ENCODE measurements at regions not wholly inside any gene's neighbourhood (a gene's known extent, or its start where the extent isn't known, plus 50 kb on each side); places are given as distances from the start of the nearest gene placed in this dataset.
A peak's percentile ranks its signal among the peaks of the same experiment; 100 is the strongest.

DNA sequence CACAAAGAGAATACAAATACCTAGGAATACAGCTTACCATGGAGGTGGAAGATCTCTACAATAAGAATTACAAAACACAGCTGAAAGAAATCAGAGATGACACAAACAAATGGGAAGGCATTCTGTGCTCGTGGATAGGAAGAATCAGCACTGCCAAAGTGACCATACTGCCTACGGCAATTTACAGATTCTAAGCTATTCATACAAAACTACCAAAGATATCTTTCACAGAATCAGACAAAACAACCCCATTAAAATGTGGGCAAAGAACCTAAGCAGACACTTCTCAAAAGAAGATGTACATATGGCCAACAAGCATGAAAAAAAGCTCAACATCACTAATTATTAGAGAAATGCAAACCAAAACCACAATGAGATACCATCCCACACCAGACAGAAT, 133.2 kb upstream of the SSTR4 start:
- Mint-ChIP-seq H3K27me3 (peaks cover 0 to 6% (median 0%) of the 10 kb centered on the region in 3 donors), H3K4me1 (no peaks in the 10 kb centered on the region), H3K9me3 (peaks cover 4 to 36% (median 21%) of the 10 kb centered on the region in 7 donors), H3K36me3 (no peaks in the 10 kb centered on the region), H3K4me3 (no peak overlapping the region), H3K27ac (no peak overlapping the region)
- no peak for ATAC-seq (ENCODE audit: low read depth in 2 of 2)
- DNase-seq = no peak

DNA sequence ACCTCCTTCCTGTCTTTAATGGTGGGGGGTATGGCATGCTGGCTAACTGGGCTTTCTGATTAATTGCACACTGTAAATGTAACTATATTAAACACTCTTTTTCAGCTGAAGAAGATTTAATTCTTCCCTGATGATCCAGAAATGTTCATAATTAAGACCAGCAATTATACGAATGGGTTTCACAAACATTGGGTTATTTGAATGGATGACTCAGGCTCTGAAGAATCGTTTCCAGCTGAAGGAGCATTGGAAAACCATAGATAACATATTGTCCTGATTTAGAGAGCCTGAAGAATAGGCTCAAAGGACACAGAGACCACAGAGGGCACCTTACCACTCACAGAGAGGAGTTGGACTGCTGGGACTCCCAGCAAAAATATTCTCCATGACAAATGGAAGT, 130.7 kb upstream of the SSTR4 start:
- H3K36me3 Mint-ChIP-seq = no peaks in the 10 kb centered on the region
- no peak overlapping the region for H3K4me3 Mint-ChIP-seq
- no peak overlapping the region for H3K27ac Mint-ChIP-seq
- ATAC-seq (ENCODE audit: low read depth in 2 of 2) = no peak
- H3K27me3 Mint-ChIP-seq = peaks cover 0 to 6% (median 0%) of the 10 kb centered on the region in 3 donors
- H3K4me1 Mint-ChIP-seq = no peaks in the 10 kb centered on the region
- H3K9me3 Mint-ChIP-seq = peaks cover 3 to 34% (median 21%) of the 10 kb centered on the region in 7 donors
- no peak for DNase-seq

DNA sequence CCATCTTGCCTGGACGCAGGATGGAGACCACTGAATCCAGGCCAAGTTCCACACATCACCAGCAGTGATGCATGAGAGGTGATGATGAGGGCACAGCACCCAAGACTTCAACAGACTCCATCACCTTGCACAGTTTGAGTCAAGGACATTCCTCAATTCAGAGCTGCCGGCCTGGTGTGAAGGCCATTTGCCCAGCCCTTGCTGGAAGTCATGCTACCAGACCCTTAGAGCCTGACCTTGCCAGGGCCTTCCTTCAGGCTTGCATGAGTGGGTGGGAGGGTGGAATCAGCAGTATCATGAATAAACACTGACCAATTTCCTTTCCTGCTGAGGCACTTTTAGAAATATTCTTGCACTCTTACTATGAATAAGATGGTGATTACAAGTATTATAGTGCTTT, 130.2 kb upstream of the SSTR4 start:
- ATAC-seq (ENCODE audit: low read depth in 2 of 2) (no peak), DNase-seq (no peak)
- Mint-ChIP-seq H3K4me3 (no peak overlapping the region), H3K9me3 (peaks cover 0 to 30% (median 21%) of the 10 kb centered on the region in 7 donors), H3K27me3 (peaks cover 0 to 6% (median 0%) of the 10 kb centered on the region in 3 donors), H3K27ac (peak overlapping the region in 1 of 6 donors; percentile 17), H3K4me1 (no peaks in the 10 kb centered on the region), H3K36me3 (no peaks in the 10 kb centered on the region)

DNA sequence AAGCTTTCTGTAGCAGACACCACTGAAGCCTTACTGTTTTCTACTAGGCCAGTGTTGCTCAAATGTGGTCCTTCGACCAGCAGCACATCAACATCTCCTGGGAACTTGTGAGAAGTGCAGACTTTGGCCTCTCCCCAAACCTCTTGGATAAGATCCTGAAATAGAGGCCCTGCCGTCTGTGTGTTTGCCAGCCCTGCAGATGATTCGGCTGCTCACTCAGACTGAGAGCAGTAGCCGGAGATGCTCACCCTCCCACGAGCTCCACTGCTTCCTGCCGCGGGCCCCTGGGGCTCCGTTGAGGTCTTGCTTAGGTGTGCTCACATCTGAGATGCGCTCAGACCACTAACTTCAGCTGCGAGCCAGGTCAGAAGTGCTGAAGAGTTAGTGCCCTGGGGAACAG, 129.5 kb upstream of the SSTR4 start:
- Mint-ChIP-seq H3K4me3 (peak overlapping the region in 1 of 8 donors; percentile 6), H3K27me3 (peaks cover 0 to 6% (median 0%) of the 10 kb centered on the region in 3 donors), H3K36me3 (no peaks in the 10 kb centered on the region), H3K27ac (no peak overlapping the region), H3K9me3 (peaks cover 0 to 23% (median 14%) of the 10 kb centered on the region in 7 donors), H3K4me1 (no peaks in the 10 kb centered on the region)
- no peak for ATAC-seq (ENCODE audit: low read depth in 2 of 2)
- no peak for DNase-seq

DNA sequence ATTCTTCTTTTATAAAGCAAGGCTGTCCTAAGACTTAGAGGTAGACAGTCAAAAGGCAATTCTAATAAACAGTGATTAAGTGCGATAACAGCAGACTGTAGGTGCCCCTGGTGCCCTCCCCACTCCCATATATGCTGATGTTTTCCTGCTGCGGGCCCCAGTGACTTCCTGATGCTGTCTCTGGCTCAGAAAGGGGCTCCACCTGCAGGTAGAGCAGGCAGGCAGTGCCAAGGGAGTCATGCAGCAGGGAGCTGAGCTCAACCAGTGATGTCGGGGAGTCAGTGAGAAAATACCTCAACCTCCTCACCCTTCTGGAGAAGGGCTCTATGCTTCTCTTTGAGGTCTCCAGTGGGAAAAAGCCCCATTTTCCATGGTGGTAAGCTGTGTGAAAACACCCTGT, 126.7 kb upstream of the SSTR4 start:
- H3K4me3 Mint-ChIP-seq = no peak overlapping the region
- DNase-seq = no peak
- H3K36me3 Mint-ChIP-seq = no peaks in the 10 kb centered on the region
- H3K9me3 Mint-ChIP-seq = peaks cover 0 to 8% (median 0%) of the 10 kb centered on the region in 7 donors
- no peaks in the 10 kb centered on the region for H3K4me1 Mint-ChIP-seq
- no peak overlapping the region for H3K27ac Mint-ChIP-seq
- H3K27me3 Mint-ChIP-seq = no peaks in the 10 kb centered on the region
- no peak for ATAC-seq (ENCODE audit: low read depth in 2 of 2)

DNA sequence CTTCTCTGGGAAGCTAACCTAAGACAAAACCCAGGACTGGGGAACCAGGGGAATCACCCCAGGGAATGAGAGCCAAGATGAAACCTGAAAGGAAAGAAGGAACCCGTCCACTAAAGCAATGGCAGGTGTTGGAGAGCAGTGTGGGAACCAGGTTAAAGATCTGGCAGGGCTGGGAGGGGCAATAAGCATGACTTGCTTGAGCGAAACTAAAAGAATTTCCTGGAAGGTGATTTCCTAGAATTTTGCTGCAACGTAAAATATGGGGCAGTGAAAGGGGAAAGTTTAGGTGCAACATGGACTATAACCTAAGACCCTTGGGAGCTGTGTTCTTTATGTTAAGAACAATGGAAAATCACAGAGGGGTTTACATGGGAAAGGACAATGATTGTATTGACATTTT, 126.2 kb upstream of the SSTR4 start:
- Mint-ChIP-seq H3K27ac (no peak overlapping the region), H3K27me3 (no peaks in the 10 kb centered on the region), H3K36me3 (no peaks in the 10 kb centered on the region), H3K9me3 (peaks cover 0 to 11% (median 2%) of the 10 kb centered on the region in 7 donors), H3K4me3 (no peak overlapping the region), H3K4me1 (no peaks in the 10 kb centered on the region)
- no peak for DNase-seq
- ATAC-seq (ENCODE audit: low read depth in 2 of 2) = no peak

DNA sequence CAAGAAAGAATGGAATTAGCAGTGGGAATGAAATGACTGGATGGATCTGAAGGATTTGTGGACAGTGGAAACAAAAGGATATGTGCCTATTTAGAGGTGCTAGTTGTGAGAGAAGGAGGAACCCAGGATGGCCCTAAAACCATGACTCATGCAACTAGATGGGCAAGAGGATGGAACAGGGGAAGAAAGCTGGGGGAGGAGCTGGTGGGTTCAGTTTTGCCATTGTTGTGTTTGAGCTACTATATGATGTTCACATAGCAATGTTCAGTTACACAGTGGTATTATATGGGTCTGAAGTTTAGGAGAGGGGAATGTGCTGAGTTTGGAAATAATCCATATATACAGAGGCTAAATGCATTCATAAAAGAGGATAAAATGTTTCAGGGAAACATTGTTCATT, 125.7 kb upstream of the SSTR4 start:
- no peak overlapping the region for H3K27ac Mint-ChIP-seq
- no peak overlapping the region for H3K4me3 Mint-ChIP-seq
- H3K27me3 Mint-ChIP-seq = no peaks in the 10 kb centered on the region
- peaks cover 0 to 13% (median 2%) of the 10 kb centered on the region in 7 donors for H3K9me3 Mint-ChIP-seq
- H3K4me1 Mint-ChIP-seq = no peaks in the 10 kb centered on the region
- no peak for DNase-seq
- H3K36me3 Mint-ChIP-seq = no peaks in the 10 kb centered on the region
- ATAC-seq (ENCODE audit: low read depth in 2 of 2) = no peak

DNA sequence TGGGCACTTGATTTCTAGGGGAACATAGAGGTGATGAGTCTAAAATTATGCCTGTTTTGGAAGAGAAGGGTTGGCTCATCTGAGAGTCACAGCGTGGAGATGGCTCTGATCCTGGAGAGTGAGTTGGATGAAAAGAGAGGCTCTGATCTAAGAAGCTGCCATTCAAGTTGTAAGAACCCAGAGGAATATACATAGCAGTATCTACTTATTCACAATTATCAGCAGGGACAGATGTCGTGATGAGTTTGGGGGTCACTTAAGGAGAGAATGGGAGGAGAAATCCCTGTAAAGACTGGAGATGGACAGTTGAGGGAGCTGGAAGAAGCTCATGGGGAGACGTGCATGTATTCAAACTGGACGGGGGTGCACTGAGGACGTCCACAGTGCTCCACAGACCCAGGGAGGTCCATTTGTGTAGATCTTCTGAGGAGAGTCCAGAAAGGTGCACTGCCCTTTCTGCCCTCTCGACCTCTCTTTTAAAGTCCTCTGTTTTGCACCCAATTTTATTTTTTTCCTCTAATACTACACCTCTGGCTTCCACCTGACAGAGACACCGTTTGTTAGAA, 124.7 kb upstream of the SSTR4 start:
- ATAC-seq (ENCODE audit: low read depth in 2 of 2) (no peak), DNase-seq (no peak)
- Mint-ChIP-seq H3K4me3 (no peak overlapping the region), H3K27ac (no peak overlapping the region), H3K27me3 (no peaks in the 10 kb centered on the region), H3K4me1 (no peaks in the 10 kb centered on the region), H3K9me3 (peaks cover 0 to 13% (median 4%) of the 10 kb centered on the region in 7 donors), H3K36me3 (no peaks in the 10 kb centered on the region)

DNA sequence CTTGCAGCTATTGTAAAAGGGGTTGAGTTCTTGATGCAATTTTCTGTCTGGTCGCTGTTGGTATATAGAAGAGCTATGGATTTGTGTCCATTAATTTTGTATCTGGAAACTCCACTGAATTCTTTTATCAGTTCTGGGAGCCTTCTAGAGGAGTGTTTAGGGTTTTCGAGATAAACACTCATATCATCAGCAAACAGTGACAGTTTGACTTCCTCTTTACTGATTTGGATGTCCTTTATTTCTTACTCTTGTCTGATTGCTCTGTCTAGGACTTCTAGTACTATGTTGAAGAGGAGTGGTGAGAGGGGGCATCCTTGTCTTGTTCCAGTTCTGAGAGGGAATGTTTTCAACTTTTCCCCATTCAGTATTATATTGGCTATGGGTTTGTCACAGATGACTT, 120.8 kb upstream of the SSTR4 start:
- DNase-seq (no peak), ATAC-seq (ENCODE audit: low read depth in 2 of 2) (no peak)
- Mint-ChIP-seq H3K36me3 (no peaks in the 10 kb centered on the region), H3K9me3 (peaks cover 0 to 13% (median 7%) of the 10 kb centered on the region in 7 donors), H3K4me1 (no peaks in the 10 kb centered on the region), H3K4me3 (no peak overlapping the region), H3K27ac (no peak overlapping the region), H3K27me3 (no peaks in the 10 kb centered on the region)

DNA sequence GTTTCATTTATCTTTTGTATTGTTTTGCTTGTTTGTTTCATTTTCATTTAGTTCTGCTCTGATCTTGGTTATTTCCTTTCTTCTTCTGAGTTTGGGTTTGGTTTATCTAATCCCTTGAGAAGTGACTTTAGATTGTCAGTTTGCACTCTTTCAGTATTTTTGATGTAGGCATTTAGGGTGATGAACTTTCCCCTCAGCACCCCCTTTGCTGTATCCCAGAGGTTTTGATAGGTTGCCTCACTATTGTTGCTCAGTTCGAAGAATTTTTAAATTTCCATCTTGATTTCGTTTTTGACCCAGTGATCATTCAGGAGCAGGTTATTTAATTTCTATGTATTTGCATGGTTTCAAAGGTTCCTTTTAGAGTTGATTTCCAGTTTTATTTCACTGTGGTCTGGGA, 119.6 kb upstream of the SSTR4 start:
- Mint-ChIP-seq H3K4me1 (no peaks in the 10 kb centered on the region), H3K27me3 (no peaks in the 10 kb centered on the region), H3K9me3 (peaks cover 0 to 13% (median 7%) of the 10 kb centered on the region in 7 donors), H3K4me3 (no peak overlapping the region), H3K36me3 (no peaks in the 10 kb centered on the region), H3K27ac (no peak overlapping the region)
- no peak for DNase-seq
- no peak for ATAC-seq (ENCODE audit: low read depth in 2 of 2)

DNA sequence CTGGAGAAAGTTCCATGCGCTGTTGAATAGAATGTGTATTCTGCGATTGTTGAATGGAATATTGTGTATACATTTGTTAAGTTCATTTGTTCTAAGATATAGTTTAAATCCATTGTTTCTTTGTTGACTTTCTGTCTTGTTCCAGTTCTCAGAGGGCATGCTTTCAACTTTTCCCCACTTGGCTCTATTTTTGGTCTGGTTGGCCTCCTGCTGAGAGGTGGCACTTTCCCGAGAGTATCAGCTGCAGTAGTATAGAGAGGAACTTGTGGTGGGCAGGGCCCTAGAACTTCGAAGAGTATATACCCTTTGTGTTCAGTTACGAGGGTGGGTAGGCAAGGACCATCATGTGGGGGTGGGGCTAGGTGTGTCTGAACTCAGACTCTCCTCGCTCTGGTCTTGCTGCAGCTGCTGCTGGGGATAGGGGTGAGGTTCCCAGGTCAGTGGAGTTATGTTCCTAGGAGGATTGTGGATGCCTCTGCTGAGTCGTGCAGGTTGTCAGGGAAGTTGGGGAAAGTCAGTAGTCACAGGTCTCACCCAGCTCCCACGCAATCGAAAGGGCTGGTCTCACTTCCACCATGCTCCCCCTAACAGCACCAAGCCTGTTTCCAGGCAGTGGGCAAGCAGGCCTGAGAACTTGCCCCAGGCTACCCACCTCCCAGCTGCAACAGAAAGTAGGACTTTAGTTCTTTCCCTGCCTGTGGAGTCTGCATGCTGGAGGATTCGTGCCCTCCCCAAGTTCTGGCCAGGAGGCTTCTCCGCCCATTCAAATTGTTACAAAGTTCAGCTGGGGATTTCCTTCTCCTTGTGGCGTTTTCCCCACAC, 118.9 kb upstream of the SSTR4 start:
- Mint-ChIP-seq H3K9me3 (peaks cover 0 to 13% (median 7%) of the 10 kb centered on the region in 7 donors), H3K4me1 (peaks cover 0 to 3% (median 0%) of the 10 kb centered on the region in 3 donors), H3K4me3 (no peak overlapping the region), H3K27me3 (no peaks in the 10 kb centered on the region), H3K36me3 (no peaks in the 10 kb centered on the region), H3K27ac (no peak overlapping the region)
- ATAC-seq (ENCODE audit: low read depth in 2 of 2) = no peak
- DNase-seq = no peak

DNA sequence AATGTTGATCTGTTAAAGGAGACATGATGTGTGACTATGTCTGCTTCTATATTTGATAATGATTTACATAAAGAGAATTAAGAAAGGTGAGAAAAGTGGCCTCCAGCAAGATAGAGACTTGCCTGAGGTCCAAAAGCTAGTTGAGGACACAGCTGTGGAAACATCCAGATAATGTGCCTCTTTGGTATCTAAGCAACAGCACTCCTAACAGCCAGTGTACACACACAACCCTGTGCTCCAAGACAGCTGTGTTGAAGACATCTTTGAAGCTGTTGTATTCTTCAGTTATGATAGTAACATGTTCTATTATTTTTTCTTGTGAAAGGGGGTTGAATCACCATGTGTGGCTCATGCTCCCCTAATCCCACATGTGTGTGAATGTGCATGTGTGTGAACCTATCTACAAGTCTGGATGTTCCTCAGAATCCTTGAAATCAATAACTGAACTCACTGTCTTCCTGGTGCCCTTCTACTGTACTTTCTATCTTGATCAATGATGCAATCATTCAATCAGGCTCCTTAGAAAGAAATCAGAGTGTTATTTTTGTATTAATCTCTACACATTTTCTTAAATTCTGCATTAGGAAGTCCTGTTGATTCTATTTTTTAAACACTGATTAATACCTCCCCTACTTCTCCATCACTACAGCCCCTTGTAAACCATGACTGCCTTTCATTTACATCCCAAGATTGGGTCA, 116.7 kb upstream of the SSTR4 start:
- peaks cover 0 to 5% (median 0%) of the 10 kb centered on the region in 3 donors for H3K4me1 Mint-ChIP-seq
- H3K36me3 Mint-ChIP-seq = no peaks in the 10 kb centered on the region
- DNase-seq (no peak), ATAC-seq (ENCODE audit: low read depth in 2 of 2) (no peak)
- no peak overlapping the region for H3K4me3 Mint-ChIP-seq
- no peak overlapping the region for H3K27ac Mint-ChIP-seq
- H3K27me3 Mint-ChIP-seq = no peaks in the 10 kb centered on the region
- H3K9me3 Mint-ChIP-seq = peaks cover 0 to 8% (median 2%) of the 10 kb centered on the region in 7 donors

DNA sequence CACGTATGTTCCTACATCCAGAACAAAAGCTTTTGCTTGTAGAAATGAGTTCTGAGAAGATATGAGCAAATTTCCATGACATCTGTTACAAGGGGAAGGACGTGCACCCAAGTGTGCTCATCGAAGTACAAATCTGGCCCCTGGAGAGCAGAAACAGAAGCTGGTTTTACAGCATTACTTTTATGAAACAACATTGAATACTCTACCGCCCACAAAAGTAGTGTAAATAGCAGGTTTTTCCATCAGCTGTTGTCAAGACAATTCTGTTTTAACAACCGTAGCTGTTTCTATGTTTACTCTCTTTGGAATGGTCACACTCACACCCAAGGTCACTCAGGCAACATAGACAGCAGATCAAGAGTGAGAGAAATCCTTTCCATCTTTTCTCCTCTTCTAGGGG, 114.2 kb upstream of the SSTR4 start:
- Mint-ChIP-seq H3K9me3 (peaks cover 0 to 2% (median 0%) of the 10 kb centered on the region in 7 donors), H3K36me3 (no peaks in the 10 kb centered on the region), H3K4me3 (no peak overlapping the region), H3K27ac (no peak overlapping the region), H3K27me3 (no peaks in the 10 kb centered on the region), H3K4me1 (peaks cover 0 to 5% (median 0%) of the 10 kb centered on the region in 3 donors)
- no peak for ATAC-seq (ENCODE audit: low read depth in 2 of 2)
- no peak for DNase-seq
